Hepatocyte (in vitro differentiated cells): ENCODE measurements at regions not wholly inside any gene's neighbourhood (a gene's known extent, or its start where the extent isn't known, plus 50 kb on each side); places are given as distances from the start of the nearest gene placed in this dataset.
"Not testable (repeated sequence)": the region's sequence is repeated elsewhere in the genome, so short reads cannot be mapped to it uniquely, and the experiment has no call there.

Source experiments
- DNase-seq: peaks from one replicate; pipeline ENCODE4 v3.0.0-alpha.2; 2016; ENCODE audit warnings: low spot score
- H2AFZ ChIP-seq: fragments of 200-600 bp; sonication (generic); 2 replicates; pipeline ENCODE4 v1.6.0; 2016; ENCODE audit warnings: antibody characterized with exemption, mild to moderate bottlenecking
- H3K27ac ChIP-seq: fragments of 200-600 bp; sonication (generic); 2 replicates; pipeline ENCODE4 v1.5.1; 2016; ENCODE audit warnings: mild to moderate bottlenecking
- H3K27me3 ChIP-seq: fragments of 200-600 bp; sonication (generic); 2 replicates; pipeline ENCODE4 v1.6.1; 2016
- H3K36me3 ChIP-seq: fragments of 200-600 bp; sonication (generic); replicated peaks from 2 replicates; pipeline ENCODE4 v1.5.1; 2016; ENCODE audit warnings: low read depth; ENCODE audit not compliant: insufficient read depth
- H3K4me1 ChIP-seq: fragments of 200-600 bp; sonication (generic); 2 replicates; pipeline ENCODE4 v1.5.1; 2016; ENCODE audit warnings: mild to moderate bottlenecking, moderate library complexity; ENCODE audit not compliant: insufficient read depth
- H3K4me2 ChIP-seq: fragments of 200-600 bp; sonication (generic); 2 replicates; pipeline ENCODE4 v1.6.0; 2016
- H3K4me3 ChIP-seq: fragments of 200-600 bp; sonication (generic); 2 replicates; pipeline ENCODE4 v1.5.1; 2016; ENCODE audit warnings: mild to moderate bottlenecking
- H3K79me2 ChIP-seq: fragments of 200-600 bp; sonication (generic); 2 replicates; pipeline ENCODE4 v1.6.0; 2017; ENCODE audit warnings: mild to moderate bottlenecking
- H3K9me2 ChIP-seq: fragments of 200-600 bp; sonication (generic); replicated peaks from 2 replicates; pipeline ENCODE4 v1.6.0; 2017; ENCODE audit warnings: mild to moderate bottlenecking; ENCODE audit not compliant: insufficient read depth
- H3K9me3 ChIP-seq: fragments of 200-600 bp; sonication (generic); 2 replicates; pipeline ENCODE4 v1.5.1; 2016; ENCODE audit warnings: low read depth, mild to moderate bottlenecking
- H4K20me1 ChIP-seq: fragments of 200-600 bp; sonication (generic); 2 replicates; pipeline ENCODE4 v1.6.0; 2016; ENCODE audit warnings: mild to moderate bottlenecking; ENCODE audit not compliant: insufficient read depth, poor library complexity, severe bottlenecking
- WGBS: methylation state at CpG from one replicate; pipeline ENCODE4 v1.1.6; 2016; ENCODE audit warnings: low lambda C conversion rate; ENCODE audit errors: missing lambda C conversion rate; 5-methylcytosine and 5-hydroxymethylcytosine counted together

- not testable (repeated sequence) for H3K4me2 ChIP-seq, H3K9me2 ChIP-seq, DNase-seq, H2AFZ ChIP-seq, H3K79me2 ChIP-seq, H3K27ac ChIP-seq, H4K20me1 ChIP-seq, H3K27me3 ChIP-seq, H3K9me3 ChIP-seq, H3K4me3 ChIP-seq, H3K36me3 ChIP-seq, H3K4me1 ChIP-seq
- WGBS, result 69% methylated on average over 15 of the region's 25 CpGs
Measured at GRCh38 chr2:131831450-131832208, 303.9 kb downstream of the CCDC74A start.

- H3K4me3 ChIP-seq, H3K9me2 ChIP-seq, H2AFZ ChIP-seq, H3K36me3 ChIP-seq, H3K27ac ChIP-seq, H3K4me2 ChIP-seq, H3K79me2 ChIP-seq, H3K4me1 ChIP-seq, H4K20me1 ChIP-seq, H3K9me3 ChIP-seq, H3K27me3 ChIP-seq, DNase-seq: not testable (repeated sequence)
- WGBS, result 92% methylated on average over 10 of the region's 10 CpGs
Measured at GRCh38 chr2:131832209-131832780, 304.6 kb downstream of the CCDC74A start.

- not testable (repeated sequence) for H3K36me3 ChIP-seq, H3K4me2 ChIP-seq, H2AFZ ChIP-seq, H4K20me1 ChIP-seq, H3K9me2 ChIP-seq, H3K27ac ChIP-seq, H3K4me1 ChIP-seq, DNase-seq, H3K4me3 ChIP-seq, H3K27me3 ChIP-seq, H3K79me2 ChIP-seq, H3K9me3 ChIP-seq
- WGBS, result 73% methylated on average over 3 of the region's 4 CpGs
Measured at GRCh38 chr2:131832917-131833316, 305.2 kb downstream of the CCDC74A start.

- H3K4me1 ChIP-seq, H3K36me3 ChIP-seq, H3K79me2 ChIP-seq, H3K27ac ChIP-seq, H2AFZ ChIP-seq, H3K4me3 ChIP-seq, H3K9me3 ChIP-seq, H3K27me3 ChIP-seq, DNase-seq, H3K4me2 ChIP-seq, H4K20me1 ChIP-seq, H3K9me2 ChIP-seq: not testable (repeated sequence)
- WGBS, result 87% methylated on average over 19 of the region's 24 CpGs
Measured at GRCh38 chr2:131833367-131834202, 305.9 kb downstream of the CCDC74A start.

GRCh38 chr2:131834203-131835020 lies 306.7 kb downstream of the CCDC74A start:
- H3K9me2 ChIP-seq, H3K36me3 ChIP-seq, H3K4me2 ChIP-seq, H3K27me3 ChIP-seq, DNase-seq, H2AFZ ChIP-seq, H3K4me1 ChIP-seq, H3K27ac ChIP-seq, H3K79me2 ChIP-seq, H3K4me3 ChIP-seq, H3K9me3 ChIP-seq, H4K20me1 ChIP-seq: not testable (repeated sequence)
- WGBS, result 92% methylated on average over 23 of the region's 31 CpGs

- not testable (repeated sequence) for H3K27me3 ChIP-seq, H3K4me3 ChIP-seq, H3K27ac ChIP-seq, H3K9me2 ChIP-seq, H3K9me3 ChIP-seq, H3K4me1 ChIP-seq, H4K20me1 ChIP-seq, H3K36me3 ChIP-seq, H3K79me2 ChIP-seq, H3K4me2 ChIP-seq, DNase-seq, H2AFZ ChIP-seq
- 85% methylated on average over 9 of the region's 9 CpGs for WGBS
Measured at GRCh38 chr2:131835022-131835421, 307.3 kb downstream of the CCDC74A start.
